Hindlimb muscle (tissue), 1 donor: ENCODE measurements at regions not wholly inside any gene's neighbourhood (a gene's known extent, or its start where the extent isn't known, plus 50 kb on each side); places are given as distances from the start of the nearest gene placed in this dataset.

Experiments used
- DNase-seq: peaks from one replicate; pipeline ENCODE4 v3.0.0-alpha.2; 2013

- no peak for DNase-seq
Measured at GRCh38 chr18:68462766-68463165, 252.1 kb downstream of the TMX3 start.

- no peak for DNase-seq
Measured at GRCh38 chr18:68462148-68462547, 252.8 kb downstream of the TMX3 start.

GRCh38 chr18:68461481-68462018, 253.4 kb downstream of the TMX3 start:
- no peak for DNase-seq

GRCh38 chr18:68459968-68460367, 254.9 kb downstream of the TMX3 start:
- DNase-seq, result no peak

- DNase-seq, result no peak
Measured at GRCh38 chr18:68456985-68457384, 257.9 kb downstream of the TMX3 start.

- no peak for DNase-seq
Measured at GRCh38 chr18:68455229-68455603, 259.7 kb downstream of the TMX3 start.

- DNase-seq, result no peak
Measured at GRCh38 chr18:68454511-68455228, 260.2 kb downstream of the TMX3 start.

- DNase-seq, result no peak
Measured at GRCh38 chr18:68449292-68449691, 265.6 kb downstream of the TMX3 start.

GRCh38 chr18:68448736-68449135, 266.2 kb downstream of the TMX3 start:
- no peak for DNase-seq

- DNase-seq, result no peak
Measured at GRCh38 chr18:68447286-68447685, 267.6 kb downstream of the TMX3 start.

GRCh38 chr18:68445668-68446426, 269.1 kb downstream of the TMX3 start:
- DNase-seq, result no peak

GRCh38 chr18:68445136-68445535, 269.8 kb downstream of the TMX3 start:
- DNase-seq, result no peak

- DNase-seq, result no peak
Measured at GRCh38 chr18:68441241-68441640, 273.7 kb downstream of the TMX3 start.

- no peak for DNase-seq
Measured at GRCh38 chr18:68440433-68440832, 274.5 kb downstream of the TMX3 start.

- no peak for DNase-seq
Measured at GRCh38 chr18:68439642-68440041, 275.3 kb downstream of the TMX3 start.

- no peak for DNase-seq
Measured at GRCh38 chr18:68438983-68439382, 275.9 kb downstream of the TMX3 start.

GRCh38 chr18:68438536-68438935, 276.4 kb downstream of the TMX3 start:
- DNase-seq, result no peak

GRCh38 chr18:68436485-68436884, 278.4 kb downstream of the TMX3 start:
- DNase-seq, result no peak

GRCh38 chr18:68435581-68435980, 279.3 kb downstream of the TMX3 start:
- DNase-seq, result no peak

GRCh38 chr18:68431922-68432198, 283.0 kb downstream of the TMX3 start:
- DNase-seq, result no peak

GRCh38 chr18:68431111-68431921, 283.6 kb downstream of the TMX3 start:
- no peak for DNase-seq

GRCh38 chr18:68429841-68430240, 285.1 kb downstream of the TMX3 start:
- no peak for DNase-seq

GRCh38 chr18:68429111-68429510, 285.8 kb downstream of the TMX3 start:
- no peak for DNase-seq
